MCF 10A (cell line): ENCODE measurements at regions not wholly inside any gene's neighbourhood (a gene's known extent, or its start where the extent isn't known, plus 50 kb on each side); places are given as distances from the start of the nearest gene placed in this dataset.
"Not testable (repeated sequence)": the region's sequence is repeated elsewhere in the genome, so short reads cannot be mapped to it uniquely, and the experiment has no call there.

ENCODE experiments used
- BruUV-seq: library from RNA; stranded (reverse); fragments of 400-500 nt; replicated peaks from 2 replicates; lab custom pipeline; 2021; lab: Mats Ljungman, UMichigan
- CTCF ChIA-PET: fragments of 300-600 bp; sonication (Branson Sonifier 250); formaldehyde crosslinking; extraction: SDS; loops from one replicate; lab custom pipeline; 2021; ENCODE audit warnings: antibody characterized with exemption, inconsistent platforms; lab: Yijun Ruan, JAX
- POLR2A ChIA-PET: fragments of 300-600, 350-650 bp; sonication (Branson Sonifier 250); formaldehyde crosslinking; extraction: SDS; loops from one replicate; lab custom pipeline; 2020; ENCODE audit warnings: antibody characterized with exemption, inconsistent platforms; lab: Yijun Ruan, JAX
- DNase-seq: peaks from one replicate; pipeline ENCODE4 v3.0.0-alpha.2; 2018; ENCODE audit not compliant: unreplicated experiment
- H3K27ac Mint-ChIP-seq: one replicate; pipeline ENCODE4 v1.8.0; 2022; ENCODE audit warnings: mild to moderate bottlenecking, low read depth, mixed read lengths; ENCODE audit not compliant: unreplicated experiment
- H3K27me3 Mint-ChIP-seq: one replicate; pipeline ENCODE4 v1.8.0; 2022; ENCODE audit warnings: mixed read lengths; ENCODE audit not compliant: insufficient read depth, unreplicated experiment
- H3K36me3 Mint-ChIP-seq: one replicate; pipeline ENCODE4 v1.8.0; 2022; ENCODE audit warnings: mild to moderate bottlenecking, moderate library complexity, mixed read lengths; ENCODE audit not compliant: insufficient read depth, unreplicated experiment
- H3K4me1 Mint-ChIP-seq: one replicate; pipeline ENCODE4 v1.8.0; 2022; ENCODE audit warnings: mixed read lengths; ENCODE audit not compliant: insufficient read depth, unreplicated experiment
- H3K4me3 Mint-ChIP-seq: one replicate; pipeline ENCODE4 v1.8.0; 2022; ENCODE audit warnings: mild to moderate bottlenecking, moderate library complexity, mixed read lengths; ENCODE audit not compliant: unreplicated experiment
- H3K9me3 Mint-ChIP-seq: one replicate; pipeline ENCODE4 v1.8.0; 2022; ENCODE audit warnings: mixed read lengths; ENCODE audit not compliant: unreplicated experiment
- intact Hi-C: fragments of 100-400 bp; cut with micrococcal nuclease; formaldehyde crosslinking; loops from 2 replicates; pipeline ENCODE4 v1.14.1; 2022

DNA sequence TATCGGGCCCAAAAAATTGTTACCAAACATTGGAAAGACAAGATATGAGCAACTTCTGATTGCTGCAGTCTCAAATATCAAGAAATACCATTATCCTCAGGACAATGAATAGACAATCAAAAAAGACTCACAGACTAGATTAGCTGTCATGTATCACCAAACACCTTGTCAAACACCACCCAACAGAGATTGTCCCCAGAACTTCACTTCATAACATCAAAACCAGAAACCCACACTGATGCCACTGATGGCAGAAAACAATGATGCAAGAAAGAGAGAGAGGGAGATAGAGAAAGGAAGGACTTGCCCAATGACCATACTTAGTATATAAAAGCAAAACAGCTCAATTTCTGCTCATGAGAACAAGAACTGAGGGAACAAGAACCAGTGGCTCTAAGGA lies 56.0 kb upstream of the PPIAL4F start:
- CTCF ChIA-PET, intact Hi-C loops, H3K4me1 Mint-ChIP-seq, H3K27ac Mint-ChIP-seq, H3K4me3 Mint-ChIP-seq, DNase-seq, H3K9me3 Mint-ChIP-seq, H3K27me3 Mint-ChIP-seq, POLR2A ChIA-PET, H3K36me3 Mint-ChIP-seq, BruUV-seq: not testable (repeated sequence)

DNA sequence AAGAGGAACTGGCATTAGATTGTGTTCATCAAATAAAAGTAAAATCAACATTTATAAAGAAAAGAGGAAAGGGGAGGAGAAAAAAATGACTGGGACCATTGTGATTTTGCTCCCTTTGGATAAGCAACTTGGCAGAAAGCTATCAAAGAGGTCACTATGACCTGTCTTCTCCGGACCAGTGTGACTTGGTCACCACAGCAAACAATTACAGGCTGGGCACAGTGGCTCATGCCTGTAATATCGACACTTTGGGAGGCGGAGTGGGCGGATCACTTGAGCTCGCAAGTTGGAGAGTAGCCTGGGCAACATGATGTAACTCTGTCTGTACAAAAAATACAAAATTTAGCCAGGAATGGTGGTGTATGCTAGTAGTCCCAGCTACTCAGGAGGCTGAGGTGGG lies 55.5 kb upstream of the PPIAL4F start:
- CTCF ChIA-PET, POLR2A ChIA-PET, intact Hi-C loops, BruUV-seq, H3K27me3 Mint-ChIP-seq, H3K9me3 Mint-ChIP-seq, H3K27ac Mint-ChIP-seq, DNase-seq, H3K36me3 Mint-ChIP-seq, H3K4me3 Mint-ChIP-seq, H3K4me1 Mint-ChIP-seq: not testable (repeated sequence)

DNA sequence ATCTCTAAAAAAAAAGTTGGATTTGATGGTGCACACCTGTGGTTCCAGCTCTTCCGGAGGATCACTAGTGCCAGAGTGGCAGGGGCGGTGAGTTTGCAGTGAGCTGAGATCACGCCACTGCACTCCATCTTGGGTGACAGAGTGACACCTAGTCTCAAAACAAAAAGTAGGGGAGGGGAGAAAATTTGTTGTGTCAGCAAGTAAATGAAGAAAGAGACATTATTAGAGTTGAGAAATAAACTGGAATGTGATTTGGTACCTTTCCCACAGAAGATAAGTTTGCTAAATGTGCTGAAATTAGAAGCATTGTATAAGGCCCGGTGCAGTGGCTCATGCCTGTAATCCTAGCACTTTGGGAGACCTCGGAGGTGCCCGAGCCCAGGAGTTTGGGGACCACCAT lies 54.0 kb upstream of the PPIAL4F start:
- not testable (repeated sequence) for H3K4me1 Mint-ChIP-seq, H3K36me3 Mint-ChIP-seq, BruUV-seq

DNA sequence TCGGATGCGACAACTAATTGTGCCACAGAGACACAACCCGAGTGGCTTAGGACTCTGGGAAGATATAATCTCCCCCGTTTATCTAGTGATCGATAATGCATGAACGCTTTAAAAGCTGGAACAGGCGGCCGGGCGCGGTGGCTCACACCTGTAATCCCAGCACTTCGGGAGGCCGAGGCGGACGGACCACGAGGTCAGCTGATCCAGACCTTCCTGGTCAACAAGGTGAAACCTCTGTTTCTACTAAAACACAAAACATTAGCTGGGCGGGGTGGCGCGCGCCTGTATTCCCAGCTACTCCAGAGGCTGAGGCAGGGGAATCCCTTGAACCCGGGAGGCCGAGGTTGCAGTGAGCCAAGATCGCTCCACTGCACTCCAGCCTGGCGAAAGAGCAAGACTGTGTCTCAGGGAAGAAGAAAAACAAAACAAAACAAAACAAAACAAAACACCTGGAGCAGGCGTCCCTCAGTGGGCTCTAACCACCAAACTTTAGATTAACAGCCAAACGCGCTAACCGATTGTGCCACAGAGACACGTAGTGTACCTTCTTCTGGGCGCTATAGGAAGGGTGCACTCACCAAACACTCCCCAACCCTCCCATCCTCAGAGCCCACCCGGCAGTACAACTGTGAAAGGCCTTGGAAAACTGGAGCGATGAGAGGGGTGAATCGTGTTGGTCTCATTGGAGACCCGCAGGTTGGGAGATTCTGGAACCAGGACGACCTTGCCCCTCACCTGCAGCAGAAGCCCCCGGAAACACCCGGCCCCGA lies 53.3 kb upstream of the PPIAL4F start:
- BruUV-seq, H3K9me3 Mint-ChIP-seq, H3K27me3 Mint-ChIP-seq, intact Hi-C loops, CTCF ChIA-PET, DNase-seq, H3K4me1 Mint-ChIP-seq, H3K36me3 Mint-ChIP-seq, H3K4me3 Mint-ChIP-seq, H3K27ac Mint-ChIP-seq, POLR2A ChIA-PET: not testable (repeated sequence)

More for the DNA sequence above, 54.0 kb upstream of the PPIAL4F start:
- CTCF ChIA-PET, DNase-seq, H3K27ac Mint-ChIP-seq, H3K4me3 Mint-ChIP-seq, H3K9me3 Mint-ChIP-seq, H3K27me3 Mint-ChIP-seq, intact Hi-C loops, POLR2A ChIA-PET: not testable (repeated sequence)
